SK-N-SH (cell line): ENCODE measurements at regions not wholly inside any gene's neighbourhood (a gene's known extent, or its start where the extent isn't known, plus 50 kb on each side); places are given as distances from the start of the nearest gene placed in this dataset.

Source experiments
- CTCF ChIA-PET: fragments of 300-600, 350-600 bp; formaldehyde crosslinking; extraction: SDS; loops from one replicate; lab custom pipeline; 2021; lab: Yijun Ruan, JAX
- POLR2A ChIA-PET: fragments of 350-600 bp; sonication (Branson Sonifier 250); formaldehyde crosslinking; extraction: SDS; loops from one replicate; lab custom pipeline; 2020; ENCODE audit warnings: antibody characterized with exemption, inconsistent platforms; lab: Yijun Ruan, JAX
- DNase-seq: peaks from one replicate; pipeline ENCODE4 v3.0.0; 2012
- H2AFZ ChIP-seq: fragments of 200-600 bp; sonication (generic); 2 replicates; pipeline ENCODE4 v1.8.1; 2016; ENCODE audit warnings: antibody characterized with exemption, mild to moderate bottlenecking, low read depth
- H3F3A ChIP-seq: fragments of 200-600 bp; sonication (generic); replicated peaks from 2 replicates; pipeline ENCODE3; 2016; ENCODE audit warnings: antibody characterized with exemption, mild to moderate bottlenecking; ENCODE audit not compliant: insufficient read depth
- H3K27ac ChIP-seq, 2 experiments: fragments of 200-500 bp in 1 of 2; fragments of 200-600 bp in 1 of 2; sonication (Bioruptor generic) in 1 of 2; sonication (generic), shearing (Covaris generic) in 1 of 2; 2 replicates each; pipeline versions ENCODE4 v1.5.1 to v1.6.1; 2014 to 2016; ENCODE audit warnings: low read depth in 2 of 2, inconsistent platforms in 1 of 2, low read length in 1 of 2, mild to moderate bottlenecking in 1 of 2, mixed read lengths in 1 of 2
- H3K27me3 ChIP-seq: fragments of 200-600 bp; sonication (generic), shearing (Covaris generic); 2 replicates; pipeline ENCODE4 v1.6.1; 2016; ENCODE audit warnings: mixed run types; ENCODE audit not compliant: insufficient read depth
- H3K36me3 ChIP-seq, 2 experiments: fragments of 200-500 bp in 1 of 2; fragments of 200-600 bp in 1 of 2; sonication (Bioruptor generic) in 1 of 2; sonication (generic) in 1 of 2; replicated peaks in 1 of 2; 2 replicates each; pipeline versions ENCODE3 to v1.5.1; 2014 to 2016; ENCODE audit warnings: low read length in 1 of 2, mild to moderate bottlenecking in 1 of 2; ENCODE audit not compliant: insufficient read depth in 2 of 2, control insufficient read depth in 1 of 2
- H3K4me1 ChIP-seq, 2 experiments: fragments of 200-500 bp in 1 of 2; fragments of 200-600 bp in 1 of 2; sonication (Bioruptor generic) in 1 of 2; sonication (generic), shearing (Covaris generic) in 1 of 2; 2 replicates each; pipeline versions ENCODE4 v1.5.1 to v1.6.1; 2014 to 2016; ENCODE audit warnings: low read depth in 1 of 2, low read length in 1 of 2, mixed run types in 1 of 2; ENCODE audit not compliant: insufficient read depth in 2 of 2, control insufficient read depth in 1 of 2
- H3K4me2 ChIP-seq: fragments of 200-600 bp; sonication (generic), shearing (Covaris generic); 2 replicates; pipeline ENCODE4 v1.6.1; 2017; ENCODE audit warnings: mixed run types
- H3K4me3 ChIP-seq, 2 experiments: fragments of 200-500 bp in 1 of 2; fragments of 200-600 bp in 1 of 2; sonication (Bioruptor generic) in 1 of 2; sonication (generic), shearing (Covaris generic) in 1 of 2; 2 replicates each; pipeline versions ENCODE4 v1.5.1 to v1.8.1; 2014 to 2016; ENCODE audit warnings: low read depth in 2 of 2, inconsistent platforms in 1 of 2, low read length in 1 of 2, mild to moderate bottlenecking in 1 of 2, mixed read lengths in 1 of 2, moderate library complexity in 1 of 2
- H3K79me2 ChIP-seq: fragments of 200-600 bp; sonication (generic); 2 replicates; pipeline ENCODE4 v1.8.1; 2017; ENCODE audit warnings: mild to moderate bottlenecking; ENCODE audit not compliant: insufficient read depth
- H3K9ac ChIP-seq: fragments of 200-600 bp; sonication (generic); 2 replicates; pipeline ENCODE4 v1.6.1; 2017; ENCODE audit warnings: mixed run types
- H3K9me2 ChIP-seq: fragments of 200-600 bp; sonication (generic); 2 replicates; pipeline ENCODE4 v1.6.1; 2017; ENCODE audit warnings: mixed run types
- H3K9me3 ChIP-seq: fragments of 200-600 bp; sonication (generic); 2 replicates; pipeline ENCODE4 v1.6.1; 2017; ENCODE audit warnings: mixed run types, mild to moderate bottlenecking, moderate library complexity
- H4K20me1 ChIP-seq: fragments of 200-600 bp; sonication (generic); 2 replicates; pipeline ENCODE4 v1.6.1; 2017; ENCODE audit warnings: mild to moderate bottlenecking, mixed run types; ENCODE audit not compliant: insufficient read depth
- CHD2 ChIP-seq: fragments of 150-350 bp; IDR thresholded peaks from 2 replicates; pipeline ENCODE4 v1.6.1; 2018; ENCODE audit warnings: low read length; ENCODE audit not compliant: partially characterized antibody
- CTCF ChIP-seq: fragments of 200-600 bp; sonication (generic); IDR thresholded peaks from 2 replicates; pipeline ENCODE4 v1.6.1; 2017; ENCODE audit warnings: antibody characterized with exemption, mild to moderate bottlenecking, moderate library complexity
- ELF1 ChIP-seq: IDR thresholded peaks from 2 replicates; pipeline ENCODE4 v1.4.0; 2012
- EZH2phosphoT487 ChIP-seq: fragments of 200-600 bp; sonication (generic); IDR thresholded peaks from 2 replicates; pipeline ENCODE4 v1.6.1; 2017; ENCODE audit warnings: low read depth, mixed run types, mild to moderate bottlenecking, antibody characterized with exemption, moderate library complexity, borderline replicate concordance
- FOSL2 ChIP-seq: IDR thresholded peaks from 2 replicates; pipeline ENCODE4 v1.4.0; 2012; ENCODE audit warnings: low read depth, mild to moderate bottlenecking, moderate library complexity, borderline replicate concordance
- FOXM1 ChIP-seq: IDR thresholded peaks from 2 replicates; pipeline ENCODE4 v1.4.0; 2012; ENCODE audit warnings: low read depth, mild to moderate bottlenecking
- GABPA ChIP-seq: IDR thresholded peaks from 2 replicates; pipeline ENCODE4 v1.4.0; 2012; ENCODE audit warnings: low read depth, mild to moderate bottlenecking
- MEF2A ChIP-seq: IDR thresholded peaks from 2 replicates; pipeline ENCODE4 v1.4.0; 2012; ENCODE audit warnings: low read depth, borderline replicate concordance
- MXI1 ChIP-seq: IDR thresholded peaks from 2 replicates; pipeline ENCODE4 v1.6.1; 2012; ENCODE audit warnings: mild to moderate bottlenecking, low read depth, low read length, improper control_type of control experiment
- NFIC ChIP-seq: IDR thresholded peaks from 2 replicates; pipeline ENCODE4 v1.4.0; 2012; ENCODE audit warnings: borderline replicate concordance
- RAD21 ChIP-seq: IDR thresholded peaks from 2 replicates; pipeline ENCODE4 v1.6.1; 2012; ENCODE audit warnings: mild to moderate bottlenecking, low read length
- RCOR1 ChIP-seq: fragments of 150-350 bp; IDR thresholded peaks from 2 replicates; pipeline ENCODE4 v1.6.1; 2017; ENCODE audit warnings: antibody characterized with exemption, low read length
- RXRA ChIP-seq: IDR thresholded peaks from 2 replicates; pipeline ENCODE4 v1.4.0; 2012; ENCODE audit warnings: low read depth, mild to moderate bottlenecking, borderline replicate concordance
- SIN3A ChIP-seq: IDR thresholded peaks from 2 replicates; pipeline ENCODE4 v1.6.1; 2012; ENCODE audit warnings: low read depth, mild to moderate bottlenecking, low read length, moderate library complexity, borderline replicate concordance
- SMC3 ChIP-seq: IDR thresholded peaks from 2 replicates; pipeline ENCODE4 v1.6.1; 2012; ENCODE audit warnings: low read depth, low read length, improper control_type of control experiment
- TAF1 ChIP-seq: IDR thresholded peaks from 2 replicates; pipeline ENCODE4 v1.6.1; 2012; ENCODE audit warnings: low read depth, mild to moderate bottlenecking, low read length, moderate library complexity, borderline replicate concordance
- TCF12 ChIP-seq: IDR thresholded peaks from 2 replicates; pipeline ENCODE4 v1.4.0; 2012
- TEAD4 ChIP-seq: IDR thresholded peaks from 2 replicates; pipeline ENCODE4 v1.4.0; 2012; ENCODE audit warnings: mild to moderate bottlenecking, borderline replicate concordance; ENCODE audit not compliant: insufficient read depth
- USF2 ChIP-seq: fragments of 150-350 bp; IDR thresholded peaks from 2 replicates; pipeline ENCODE4 v1.6.1; 2017; ENCODE audit warnings: antibody characterized with exemption, low read length, low read depth, borderline replicate concordance
- WGBS: methylation state at CpG from one replicate; pipeline ENCODE4 v1.1.6; 2017; ENCODE audit warnings: low lambda C conversion rate; 5-methylcytosine and 5-hydroxymethylcytosine counted together
- TF ChIP-seq, protein P1 (sequence below): IDR thresholded peaks from 2 replicates; pipeline ENCODE4 v1.6.1; 2012; ENCODE audit warnings: mild to moderate bottlenecking, low read depth, low read length, moderate library complexity
- TF ChIP-seq, protein P2 (sequence below): IDR thresholded peaks from 2 replicates; pipeline ENCODE4 v1.4.0; 2012; ENCODE audit warnings: low read depth, borderline replicate concordance

- TF ChIP-seq RXRA, result no peak
- TF ChIP-seq, all 33 proteins: peak for 0
These were observed 581.4 kb upstream of the GJE1 start (continued) for GRCh38 chr6:141551318-141551717.

- H3K9ac ChIP-seq, result no peak overlapping the region
- CTCF ChIA-PET, result interaction anchor here (1.0 kb wide), 1 partner anchor 11 kb away, joined by 8 read pairs; no protein-coding TSS in a partner anchor
- no peaks in the 10 kb centered on the region for H4K20me1 ChIP-seq
- no peaks in the 10 kb centered on the region for H3F3A ChIP-seq
- H3K27ac ChIP-seq, result no peak overlapping the region
- H3K4me1 ChIP-seq, result no peaks in the 10 kb centered on the region
- peaks cover 15% of the 10 kb centered on the region; the same call in 1 of the 2 replicates for H3K9me3 ChIP-seq
- TF ChIP-seq SMC3 (no peak), RCOR1 (no peak), EZH2phosphoT487 (no peak), ELF1 (no peak), TCF12 (no peak), CHD2 (no peak), SIN3A (no peak), NFIC (no peak), FOSL2 (no peak), GABPA (no peak), TAF1 (no peak), USF2 (no peak), CTCF (no peak), RAD21 (no peak), TEAD4 (no peak), MEF2A (no peak), FOXM1 (no peak), MXI1 (no peak)
- TF ChIP-seq, protein P1, sequence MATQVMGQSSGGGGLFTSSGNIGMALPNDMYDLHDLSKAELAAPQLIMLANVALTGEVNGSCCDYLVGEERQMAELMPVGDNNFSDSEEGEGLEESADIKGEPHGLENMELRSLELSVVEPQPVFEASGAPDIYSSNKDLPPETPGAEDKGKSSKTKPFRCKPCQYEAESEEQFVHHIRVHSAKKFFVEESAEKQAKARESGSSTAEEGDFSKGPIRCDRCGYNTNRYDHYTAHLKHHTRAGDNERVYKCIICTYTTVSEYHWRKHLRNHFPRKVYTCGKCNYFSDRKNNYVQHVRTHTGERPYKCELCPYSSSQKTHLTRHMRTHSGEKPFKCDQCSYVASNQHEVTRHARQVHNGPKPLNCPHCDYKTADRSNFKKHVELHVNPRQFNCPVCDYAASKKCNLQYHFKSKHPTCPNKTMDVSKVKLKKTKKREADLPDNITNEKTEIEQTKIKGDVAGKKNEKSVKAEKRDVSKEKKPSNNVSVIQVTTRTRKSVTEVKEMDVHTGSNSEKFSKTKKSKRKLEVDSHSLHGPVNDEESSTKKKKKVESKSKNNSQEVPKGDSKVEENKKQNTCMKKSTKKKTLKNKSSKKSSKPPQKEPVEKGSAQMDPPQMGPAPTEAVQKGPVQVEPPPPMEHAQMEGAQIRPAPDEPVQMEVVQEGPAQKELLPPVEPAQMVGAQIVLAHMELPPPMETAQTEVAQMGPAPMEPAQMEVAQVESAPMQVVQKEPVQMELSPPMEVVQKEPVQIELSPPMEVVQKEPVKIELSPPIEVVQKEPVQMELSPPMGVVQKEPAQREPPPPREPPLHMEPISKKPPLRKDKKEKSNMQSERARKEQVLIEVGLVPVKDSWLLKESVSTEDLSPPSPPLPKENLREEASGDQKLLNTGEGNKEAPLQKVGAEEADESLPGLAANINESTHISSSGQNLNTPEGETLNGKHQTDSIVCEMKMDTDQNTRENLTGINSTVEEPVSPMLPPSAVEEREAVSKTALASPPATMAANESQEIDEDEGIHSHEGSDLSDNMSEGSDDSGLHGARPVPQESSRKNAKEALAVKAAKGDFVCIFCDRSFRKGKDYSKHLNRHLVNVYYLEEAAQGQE, result no peak
- TF ChIP-seq, protein P2, sequence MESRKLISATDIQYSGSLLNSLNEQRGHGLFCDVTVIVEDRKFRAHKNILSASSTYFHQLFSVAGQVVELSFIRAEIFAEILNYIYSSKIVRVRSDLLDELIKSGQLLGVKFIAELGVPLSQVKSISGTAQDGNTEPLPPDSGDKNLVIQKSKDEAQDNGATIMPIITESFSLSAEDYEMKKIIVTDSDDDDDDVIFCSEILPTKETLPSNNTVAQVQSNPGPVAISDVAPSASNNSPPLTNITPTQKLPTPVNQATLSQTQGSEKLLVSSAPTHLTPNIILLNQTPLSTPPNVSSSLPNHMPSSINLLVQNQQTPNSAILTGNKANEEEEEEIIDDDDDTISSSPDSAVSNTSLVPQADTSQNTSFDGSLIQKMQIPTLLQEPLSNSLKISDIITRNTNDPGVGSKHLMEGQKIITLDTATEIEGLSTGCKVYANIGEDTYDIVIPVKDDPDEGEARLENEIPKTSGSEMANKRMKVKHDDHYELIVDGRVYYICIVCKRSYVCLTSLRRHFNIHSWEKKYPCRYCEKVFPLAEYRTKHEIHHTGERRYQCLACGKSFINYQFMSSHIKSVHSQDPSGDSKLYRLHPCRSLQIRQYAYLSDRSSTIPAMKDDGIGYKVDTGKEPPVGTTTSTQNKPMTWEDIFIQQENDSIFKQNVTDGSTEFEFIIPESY, result no peak
- TF ChIP-seq, all 33 proteins: peak for 0
- no peak overlapping the region for H3K4me3 ChIP-seq
- WGBS, result 21% methylated on average over 1 of the region's 1 CpG
- POLR2A ChIA-PET, result no interaction called here
- DNase-seq, result no peak
- H3K9me2 ChIP-seq, result no peaks in the 10 kb centered on the region
- no peaks in the 10 kb centered on the region for H3K27me3 ChIP-seq
- H3K36me3 ChIP-seq, result peaks cover 0 to 7% of the 10 kb centered on the region in 2 experiments
- H3K79me2 ChIP-seq, result no peaks in the 10 kb centered on the region
- no peak overlapping the region for H3K4me2 ChIP-seq
- no peak overlapping the region for H2AFZ ChIP-seq
These were observed 582.3 kb upstream of the GJE1 start for GRCh38 chr6:141550471-141550870.
